ENCODE measurements at regions not wholly inside any gene's neighbourhood (a gene's known extent, or its start where the extent isn't known, plus 50 kb on each side); places are given as distances from the start of the nearest gene placed in this dataset.

DNA sequence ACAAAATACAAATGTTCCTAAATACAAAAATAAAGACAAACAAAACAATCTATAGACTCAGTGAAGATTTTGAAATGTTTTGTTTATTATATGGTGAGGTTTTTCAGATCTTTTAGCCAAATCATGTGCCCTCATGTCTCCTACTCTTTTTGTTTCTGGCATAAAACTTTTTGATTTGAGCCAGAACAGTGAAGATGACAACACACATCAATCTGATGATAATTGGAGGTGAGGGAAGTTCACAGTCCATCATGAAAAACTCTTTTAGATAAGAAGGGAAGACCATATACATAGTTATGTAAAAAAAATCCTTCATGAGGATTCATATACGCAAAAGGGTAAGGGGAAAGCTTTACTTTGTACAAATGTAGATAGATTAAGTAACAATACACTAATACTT, 75.1 kb upstream of the OSBPL11 start:
- Histone ChIP-seq H4K20me1 (replicated peaks; ENCODE audit: control insufficient read depth, insufficient read depth, low read length) (no peaks in the 10 kb centered on the region), H3K27ac (ENCODE audit: extremely low read depth, low read depth, low read length) (no peak overlapping the region), H3K4me3 (no peak overlapping the region), H2AFZ (ENCODE audit: low read depth, low read length) (no peak overlapping the region), H3K79me2 (ENCODE audit: control insufficient read depth, insufficient read depth, low read length) (no peaks in the 10 kb centered on the region), H3K36me3 (ENCODE audit: control insufficient read depth, insufficient read depth, low read length) (no peaks in the 10 kb centered on the region), H3K9ac (ENCODE audit: insufficient read depth in 1 of 2, low read depth in 2 of 2, low read length in 2 of 2) (no peak overlapping the region), H3K4me1 (replicated peaks in 1 of 2; ENCODE audit: control insufficient read depth in 2 of 2, insufficient read depth in 2 of 2, low read length in 2 of 2) (no peaks in the 10 kb centered on the region), H3K4me2 (ENCODE audit: insufficient read depth, low read length) (no peak overlapping the region), H3K27me3 (ENCODE audit: control insufficient read depth in 2 of 2, insufficient read depth in 2 of 2, low read length in 2 of 2) (peaks cover 0 to 4% of the 10 kb centered on the region in 2 experiments; a peak in 2 of 5 replicates), H3K9me1 (ENCODE audit: control insufficient read depth, insufficient read depth, low read length) (no peaks in the 10 kb centered on the region), H3K9me3 (replicated peaks; ENCODE audit: control insufficient read depth, insufficient read depth, low read depth, low read length) (no peaks in the 10 kb centered on the region)
- DNase-seq (ENCODE audit: extremely low read depth in 1 of 4, low spot score in 3 of 4) = no peak
- ChIA-PET CTCF (ENCODE audit: low intra/inter-chr PET ratio) (no interaction called here), POLR2A (no interaction called here)
- no peak for FAIRE-seq
- TF ChIP-seq MTF1 (CRISPR knock-in tag; IDR thresholded peaks at IDR 0.05; ENCODE audit: borderline replicate concordance) (no peak), HMG20B (CRISPR knock-in tag; IDR thresholded peaks at IDR 0.05) (no peak), NCOA1 (IDR thresholded peaks at IDR 0.05; ENCODE audit: low read depth) (no peak), RBM15 (IDR thresholded peaks at IDR 0.05; ENCODE audit: insufficient read depth, low read length) (no peak), LARP7 (IDR thresholded peaks at IDR 0.05) (no peak), SRSF7 (optimal IDR thresholded peaks at IDR 0.05; ENCODE audit: low read depth, low read length) (no peak), U2AF1 (optimal IDR thresholded peaks at IDR 0.05; ENCODE audit: low read depth, low read length) (no peak)
- TF ChIP-seq, protein P1, sequence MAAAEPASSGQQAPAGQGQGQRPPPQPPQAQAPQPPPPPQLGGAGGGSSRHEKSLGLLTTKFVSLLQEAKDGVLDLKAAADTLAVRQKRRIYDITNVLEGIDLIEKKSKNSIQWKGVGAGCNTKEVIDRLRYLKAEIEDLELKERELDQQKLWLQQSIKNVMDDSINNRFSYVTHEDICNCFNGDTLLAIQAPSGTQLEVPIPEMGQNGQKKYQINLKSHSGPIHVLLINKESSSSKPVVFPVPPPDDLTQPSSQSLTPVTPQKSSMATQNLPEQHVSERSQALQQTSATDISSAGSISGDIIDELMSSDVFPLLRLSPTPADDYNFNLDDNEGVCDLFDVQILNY (CRISPR knock-in tag; IDR thresholded peaks at IDR 0.05) = no peak
- TF ChIP-seq, protein P2, sequence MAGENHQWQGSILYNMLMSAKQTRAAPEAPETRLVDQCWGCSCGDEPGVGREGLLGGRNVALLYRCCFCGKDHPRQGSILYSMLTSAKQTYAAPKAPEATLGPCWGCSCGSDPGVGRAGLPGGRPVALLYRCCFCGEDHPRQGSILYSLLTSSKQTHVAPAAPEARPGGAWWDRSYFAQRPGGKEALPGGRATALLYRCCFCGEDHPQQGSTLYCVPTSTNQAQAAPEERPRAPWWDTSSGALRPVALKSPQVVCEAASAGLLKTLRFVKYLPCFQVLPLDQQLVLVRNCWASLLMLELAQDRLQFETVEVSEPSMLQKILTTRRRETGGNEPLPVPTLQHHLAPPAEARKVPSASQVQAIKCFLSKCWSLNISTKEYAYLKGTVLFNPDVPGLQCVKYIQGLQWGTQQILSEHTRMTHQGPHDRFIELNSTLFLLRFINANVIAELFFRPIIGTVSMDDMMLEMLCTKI (IDR thresholded peaks at IDR 0.05; ENCODE audit: partially characterized antibody) = no peak
- TF ChIP-seq, protein P3, sequence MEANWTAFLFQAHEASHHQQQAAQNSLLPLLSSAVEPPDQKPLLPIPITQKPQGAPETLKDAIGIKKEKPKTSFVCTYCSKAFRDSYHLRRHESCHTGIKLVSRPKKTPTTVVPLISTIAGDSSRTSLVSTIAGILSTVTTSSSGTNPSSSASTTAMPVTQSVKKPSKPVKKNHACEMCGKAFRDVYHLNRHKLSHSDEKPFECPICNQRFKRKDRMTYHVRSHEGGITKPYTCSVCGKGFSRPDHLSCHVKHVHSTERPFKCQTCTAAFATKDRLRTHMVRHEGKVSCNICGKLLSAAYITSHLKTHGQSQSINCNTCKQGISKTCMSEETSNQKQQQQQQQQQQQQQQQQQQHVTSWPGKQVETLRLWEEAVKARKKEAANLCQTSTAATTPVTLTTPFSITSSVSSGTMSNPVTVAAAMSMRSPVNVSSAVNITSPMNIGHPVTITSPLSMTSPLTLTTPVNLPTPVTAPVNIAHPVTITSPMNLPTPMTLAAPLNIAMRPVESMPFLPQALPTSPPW (CRISPR knock-in tag; IDR thresholded peaks at IDR 0.05) = no peak
- 7% methylated on average over 1 of the region's 1 CpG for WGBS (ENCODE audit: insufficient coverage, low coverage, missing lambda C conversion rate)
- intact Hi-C loops (cut with micrococcal nuclease) (no loop called here), in situ Hi-C loops (cut with MboI) (no loop called here)
- no TSS peak for BruUV-seq (replicated peaks)
- ATAC-seq = no peak

Data from K562 (cell line).